HG03439 (cell line): ENCODE measurements at regions not wholly inside any gene's neighbourhood (a gene's known extent, or its start where the extent isn't known, plus 50 kb on each side); places are given as distances from the start of the nearest gene placed in this dataset.

Source experiments
- ATAC-seq: cut with Tn5 transposase; IDR thresholded peaks from one replicate; pipeline ENCODE4 v1.9.1; 2021; ENCODE audit warnings: mild to moderate bottlenecking, moderate library complexity; ENCODE audit not compliant: unreplicated experiment

GRCh38 chr16:64892835-64893785 lies 228.8 kb downstream of the CDH11 start:
- no peak for ATAC-seq

- no peak for ATAC-seq
These were observed 232.4 kb downstream of the CDH11 start for GRCh38 chr16:64889446-64889845.

- no peak for ATAC-seq
These were observed 234.2 kb downstream of the CDH11 start for GRCh38 chr16:64887651-64888050.

GRCh38 chr16:64882078-64882784 lies 239.6 kb downstream of the CDH11 start:
- no peak for ATAC-seq

GRCh38 chr16:64880994-64881393 lies 240.9 kb downstream of the CDH11 start:
- ATAC-seq: no peak

GRCh38 chr16:64880006-64880405 lies 241.9 kb downstream of the CDH11 start:
- no peak for ATAC-seq

- no peak for ATAC-seq
These were observed 242.9 kb downstream of the CDH11 start for GRCh38 chr16:64878940-64879339.

- ATAC-seq: no peak
These were observed 249.8 kb downstream of the CDH11 start for GRCh38 chr16:64872101-64872500.

GRCh38 chr16:64870859-64871258 lies 251.0 kb downstream of the CDH11 start:
- ATAC-seq: no peak

GRCh38 chr16:64869781-64870180 lies 252.1 kb downstream of the CDH11 start:
- no peak for ATAC-seq

GRCh38 chr16:64866021-64866420 lies 255.8 kb downstream of the CDH11 start:
- ATAC-seq: no peak

GRCh38 chr16:64865069-64865696 lies 256.7 kb downstream of the CDH11 start:
- ATAC-seq: no peak

GRCh38 chr16:64864232-64864809 lies 257.5 kb downstream of the CDH11 start:
- no peak for ATAC-seq

GRCh38 chr16:64858076-64858475 lies 263.8 kb downstream of the CDH11 start:
- ATAC-seq: no peak

GRCh38 chr16:64857411-64857810 lies 264.5 kb downstream of the CDH11 start:
- no peak for ATAC-seq

- ATAC-seq: no peak
These were observed 268.3 kb downstream of the CDH11 start for GRCh38 chr16:64853551-64853950.

GRCh38 chr16:64846966-64847365 lies 274.9 kb downstream of the CDH11 start:
- ATAC-seq: no peak

GRCh38 chr16:64845071-64845470 lies 276.8 kb downstream of the CDH11 start:
- ATAC-seq: no peak

GRCh38 chr16:64841482-64841881 lies 280.4 kb downstream of the CDH11 start:
- ATAC-seq: no peak

- ATAC-seq: no peak
These were observed 280.8 kb downstream of the CDH11 start for GRCh38 chr16:64841071-64841470.

GRCh38 chr16:64830653-64831052 lies 291.2 kb downstream of the CDH11 start:
- no peak for ATAC-seq
